Activated CD8-positive, alpha-beta memory T cell treated with anti-CD3 and anti-CD28 coated beads, Interleukin-2, amount 10 ng/mL, durations not matched to agents 7 days and 5 days (primary cell): ENCODE measurements at regions not wholly inside any gene's neighbourhood (a gene's known extent, or its start where the extent isn't known, plus 50 kb on each side); places are given as distances from the start of the nearest gene placed in this dataset.

Experiments used
- ATAC-seq: fragments of 150-1000 bp; cut with Tn5 transposase; one replicate; pipeline ENCODE4 v1.10.0; 2021; ENCODE audit warnings: moderate library complexity
- CTCF ChIA-PET: fragments of 350-600 bp; sonication (Branson Sonifier 250); formaldehyde crosslinking; loops from one replicate; lab custom pipeline; 2021; ENCODE audit warnings: antibody characterized with exemption; lab: Charles Lee
- DNase-seq: peaks from one replicate; pipeline ENCODE4 v3.0.0-alpha.2; 2020
- H3K27ac Mint-ChIP-seq: one replicate; pipeline ENCODE4 v1.8.0; 2021; ENCODE audit warnings: mild to moderate bottlenecking, mixed read lengths
- H3K27me3 Mint-ChIP-seq: one replicate; pipeline ENCODE4 v1.8.0; 2021; ENCODE audit warnings: mixed read lengths
- H3K36me3 Mint-ChIP-seq: one replicate; pipeline ENCODE4 v1.8.0; 2021; ENCODE audit warnings: mild to moderate bottlenecking, mixed read lengths
- H3K4me1 Mint-ChIP-seq: one replicate; pipeline ENCODE4 v1.8.0; 2021; ENCODE audit warnings: mixed read lengths
- H3K4me3 Mint-ChIP-seq: one replicate; pipeline ENCODE4 v1.8.0; 2021; ENCODE audit warnings: mild to moderate bottlenecking, moderate library complexity, mixed read lengths
- H3K9me3 Mint-ChIP-seq: one replicate; pipeline ENCODE4 v1.8.0; 2022; ENCODE audit warnings: low read depth, mixed read lengths

DNA sequence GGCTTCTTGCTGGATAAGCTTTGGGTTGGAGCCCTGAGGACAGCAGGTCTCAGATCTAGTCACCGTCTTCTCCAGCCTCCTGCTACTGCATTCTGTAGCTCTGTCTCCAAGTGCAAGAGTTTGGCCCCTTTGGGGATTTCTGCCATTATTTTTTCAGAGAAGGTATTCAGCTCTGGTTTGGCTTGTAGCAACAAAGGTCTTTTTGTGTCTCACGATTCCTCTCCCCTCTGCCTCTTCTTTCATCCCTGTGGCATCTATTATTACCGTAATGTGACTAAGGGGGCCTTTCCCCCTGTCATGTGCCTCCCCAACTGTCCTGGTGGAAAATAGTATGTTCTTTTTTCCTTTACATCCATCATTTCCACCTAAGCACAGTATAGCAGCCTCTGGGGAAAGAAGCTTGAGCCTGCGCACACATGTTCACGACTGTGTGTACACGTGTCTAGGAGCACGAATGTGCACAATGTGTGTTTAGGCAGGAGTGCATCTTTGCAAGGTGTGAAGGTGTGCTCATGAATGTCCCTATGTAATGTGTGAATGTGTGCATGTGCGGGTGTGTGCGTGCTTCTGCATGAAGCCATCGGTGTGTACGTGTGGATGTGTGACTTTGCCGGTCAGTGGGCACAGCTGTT lies 273.9 kb downstream of the ZNF536 start:
- peaks cover 19% of the 10 kb centered on the region for H3K27me3 Mint-ChIP-seq
- no peak overlapping the region for H3K27ac Mint-ChIP-seq
- H3K9me3 Mint-ChIP-seq: no peaks in the 10 kb centered on the region
- CTCF ChIA-PET: no interaction called here
- H3K36me3 Mint-ChIP-seq: no peaks in the 10 kb centered on the region
- ATAC-seq (no peak), DNase-seq (no peak)
- H3K4me3 Mint-ChIP-seq: no peak overlapping the region
- H3K4me1 Mint-ChIP-seq: no peaks in the 10 kb centered on the region

DNA sequence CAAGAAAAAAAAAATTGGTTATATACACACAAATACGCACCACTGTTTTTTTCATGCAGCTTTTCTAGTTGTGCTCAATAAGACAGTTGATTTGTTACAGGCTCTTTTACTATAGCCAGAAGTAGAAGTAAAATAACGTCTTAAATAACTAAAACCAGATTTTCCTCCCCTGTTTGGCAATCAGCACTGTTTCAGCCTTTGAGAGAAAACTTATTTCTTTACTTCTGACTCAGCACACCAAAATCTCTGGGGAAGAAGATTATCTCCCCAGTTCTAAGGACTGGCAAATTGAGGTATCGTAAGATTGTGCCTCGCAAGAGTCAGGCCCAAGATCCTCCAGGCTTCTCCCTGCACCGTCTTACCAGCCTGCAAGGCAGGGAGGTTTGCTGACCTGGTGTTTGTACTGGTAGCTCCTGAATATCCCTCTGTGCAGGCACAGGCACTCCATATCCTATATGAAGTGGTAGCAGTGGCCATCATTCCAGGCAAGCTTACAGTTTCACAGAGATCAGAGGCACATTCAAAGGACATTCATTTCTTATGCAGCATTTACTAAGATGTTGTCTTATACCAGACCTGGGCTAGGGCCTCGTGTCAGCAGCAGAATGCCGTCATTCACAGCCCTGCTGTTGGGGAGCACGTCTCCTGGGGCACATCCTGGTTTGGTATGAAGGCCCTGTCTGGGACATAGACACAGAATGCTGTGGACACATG lies 268.2 kb downstream of the ZNF536 start:
- CTCF ChIA-PET: interaction anchor here (0.7 to 1.1 kb wide), 2 partner anchors 12 to 43 kb away, joined by 3 to 4 read pairs; no protein-coding TSS in a partner anchor
- DNase-seq (no peak), ATAC-seq (no peak)
- H3K27me3 Mint-ChIP-seq: no peaks in the 10 kb centered on the region
- no peaks in the 10 kb centered on the region for H3K36me3 Mint-ChIP-seq
- H3K4me3 Mint-ChIP-seq: no peak overlapping the region
- H3K27ac Mint-ChIP-seq: no peak overlapping the region
- no peaks in the 10 kb centered on the region for H3K9me3 Mint-ChIP-seq
- H3K4me1 Mint-ChIP-seq: no peaks in the 10 kb centered on the region

DNA sequence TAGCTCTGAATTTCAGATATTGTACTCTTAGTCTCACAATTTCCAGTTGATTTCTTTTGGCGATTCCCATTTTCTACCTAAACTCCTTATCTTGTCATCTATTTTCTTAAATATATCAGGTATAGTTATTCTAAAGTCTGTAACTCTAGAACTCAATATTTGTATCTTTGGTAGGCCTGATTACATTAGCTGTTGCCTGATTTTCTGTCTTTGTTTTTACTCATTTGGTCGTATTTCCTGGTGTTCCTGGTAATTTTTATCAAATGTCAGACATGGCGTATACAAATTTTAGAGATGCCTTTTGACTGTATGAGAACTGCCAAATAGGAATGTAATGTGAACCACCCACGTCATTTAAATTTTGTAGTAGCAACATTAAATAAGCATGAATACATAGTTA lies 266.7 kb downstream of the ZNF536 start:
- H3K9me3 Mint-ChIP-seq: no peaks in the 10 kb centered on the region
- H3K27ac Mint-ChIP-seq: no peak overlapping the region
- no peaks in the 10 kb centered on the region for H3K4me1 Mint-ChIP-seq
- H3K4me3 Mint-ChIP-seq: no peak overlapping the region
- H3K36me3 Mint-ChIP-seq: no peaks in the 10 kb centered on the region
- DNase-seq (no peak), ATAC-seq (no peak)
- no peaks in the 10 kb centered on the region for H3K27me3 Mint-ChIP-seq
- CTCF ChIA-PET: no interaction called here

DNA sequence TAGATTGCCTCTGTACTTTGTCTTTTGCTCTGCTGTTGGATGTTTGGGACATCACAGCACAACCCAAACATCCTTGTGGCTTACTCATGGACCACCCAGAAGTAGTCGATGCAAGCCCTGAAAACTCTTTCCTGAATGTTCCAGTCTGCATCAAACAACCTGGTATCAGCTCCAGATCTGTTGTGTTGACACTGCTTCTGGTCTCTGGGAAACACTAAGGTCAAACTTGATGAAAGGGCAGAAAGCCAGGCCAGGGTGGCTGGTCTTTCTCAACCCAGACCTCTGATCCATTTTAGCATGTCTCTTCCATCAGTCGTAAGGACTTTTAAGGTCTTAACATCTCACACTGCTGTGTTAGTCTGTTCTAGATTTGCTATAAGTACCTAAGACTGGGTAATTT lies 265.7 kb downstream of the ZNF536 start:
- Mint-ChIP-seq H3K9me3 (no peaks in the 10 kb centered on the region), H3K36me3 (no peaks in the 10 kb centered on the region), H3K4me1 (no peaks in the 10 kb centered on the region), H3K27me3 (no peaks in the 10 kb centered on the region), H3K27ac (no peak overlapping the region), H3K4me3 (no peak overlapping the region)
- CTCF ChIA-PET: no interaction called here
- ATAC-seq (no peak), DNase-seq (no peak)

DNA sequence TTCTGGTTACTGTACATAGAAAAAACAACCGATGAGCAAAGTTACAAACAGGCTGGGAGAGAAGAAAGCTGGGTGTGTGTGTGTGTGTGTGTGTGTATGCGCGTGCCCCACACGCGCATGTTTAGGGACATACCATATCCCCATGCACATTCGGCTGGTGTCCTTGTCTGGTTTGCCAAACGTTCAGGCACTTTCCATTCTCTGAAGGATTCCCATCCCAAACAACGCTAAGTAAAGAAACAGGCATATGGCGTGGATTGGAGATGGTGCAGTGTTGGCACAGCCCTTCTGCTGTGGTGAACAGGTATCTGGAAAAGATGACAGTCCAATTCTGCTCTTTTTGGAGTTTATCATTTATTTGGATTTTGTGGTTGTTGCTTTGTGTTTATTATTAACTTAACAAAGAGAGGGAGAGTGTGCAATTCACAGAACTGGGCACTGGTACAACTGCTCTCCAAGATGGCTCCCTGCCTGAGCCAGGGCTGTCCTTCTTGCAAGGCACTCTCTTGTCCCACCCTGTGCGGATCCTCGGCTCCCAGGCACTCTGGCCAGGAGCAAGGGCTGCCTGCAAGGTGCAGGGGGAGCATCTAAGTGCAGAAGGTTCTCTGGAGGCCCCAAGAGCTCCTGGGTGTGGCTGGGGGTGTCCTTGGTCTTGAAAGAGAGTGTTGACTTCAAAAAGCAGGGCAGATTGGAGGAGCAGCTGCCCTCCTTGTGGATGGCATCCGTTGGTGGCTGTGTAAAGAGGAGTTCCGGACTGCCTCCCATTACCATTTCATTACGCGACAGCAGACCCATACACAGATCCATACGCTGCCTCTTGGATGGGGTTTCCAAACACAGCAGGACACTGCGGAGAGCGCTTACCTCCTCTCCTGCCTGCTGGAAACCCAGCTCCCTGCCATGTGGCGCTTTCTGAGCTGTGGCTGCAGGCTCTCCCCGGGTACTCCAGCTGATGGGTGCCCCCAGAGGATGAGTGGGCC lies 263.1 kb downstream of the ZNF536 start:
- Mint-ChIP-seq H3K36me3 (no peaks in the 10 kb centered on the region), H3K4me1 (no peaks in the 10 kb centered on the region), H3K9me3 (no peaks in the 10 kb centered on the region), H3K4me3 (no peak overlapping the region), H3K27me3 (no peaks in the 10 kb centered on the region), H3K27ac (no peak overlapping the region)
- CTCF ChIA-PET: no interaction called here
- DNase-seq: no peak
- no peak for ATAC-seq

DNA sequence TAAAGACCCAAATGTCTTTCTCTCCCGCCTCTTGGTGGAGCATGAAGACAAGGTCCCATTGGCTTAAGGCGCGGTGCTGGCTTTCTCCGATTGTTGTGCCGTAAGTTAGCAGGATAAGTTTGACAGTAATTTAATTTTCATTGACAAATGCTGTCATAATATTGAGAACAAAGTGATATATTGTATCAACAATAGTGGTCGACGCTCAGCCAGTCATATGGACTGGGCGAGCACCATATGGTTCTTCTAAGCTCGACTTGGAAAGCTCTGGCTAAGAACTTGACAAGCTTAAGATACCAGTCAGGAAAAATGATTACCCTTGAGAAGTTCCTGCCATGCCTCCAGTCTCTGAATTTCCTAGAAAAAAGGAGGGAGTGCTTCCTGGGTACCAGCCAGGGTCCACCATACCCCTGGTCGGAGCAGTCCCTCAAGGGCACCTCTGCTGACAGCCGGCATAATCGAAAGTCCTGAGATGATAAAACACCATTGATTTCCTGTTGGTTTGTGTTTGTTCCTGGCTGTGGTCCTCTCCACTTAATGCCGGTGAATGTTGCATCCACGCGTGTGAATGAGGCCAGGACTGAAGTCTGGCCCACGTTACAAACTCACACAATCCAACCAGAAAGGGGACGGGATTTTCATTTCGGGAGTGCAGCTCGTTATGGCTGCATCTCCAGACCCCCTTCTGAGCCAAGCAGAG lies 262.1 kb downstream of the ZNF536 start:
- H3K9me3 Mint-ChIP-seq: no peaks in the 10 kb centered on the region
- ATAC-seq: no peak

DNA sequence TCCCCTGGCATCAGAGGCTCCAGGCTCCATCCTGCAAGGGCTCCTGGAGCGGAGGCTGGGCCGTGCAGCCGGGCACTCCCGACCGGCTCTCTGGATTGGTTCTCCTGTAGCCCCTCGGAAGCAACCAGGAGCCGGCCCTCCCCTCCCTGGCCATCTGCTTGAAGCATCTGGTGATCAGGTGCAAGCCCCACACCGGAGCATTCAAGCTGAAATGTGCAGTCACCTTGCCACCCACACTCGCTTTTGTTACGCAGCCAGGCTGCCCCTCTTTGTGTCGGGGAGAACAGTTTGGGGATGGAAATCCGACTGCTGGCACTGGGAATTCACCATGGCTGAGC lies 258.8 kb downstream of the ZNF536 start:
- CTCF ChIA-PET: no interaction called here
- Mint-ChIP-seq H3K4me3 (no peak overlapping the region), H3K27me3 (no peaks in the 10 kb centered on the region), H3K4me1 (no peaks in the 10 kb centered on the region), H3K27ac (no peak overlapping the region), H3K9me3 (no peaks in the 10 kb centered on the region), H3K36me3 (no peaks in the 10 kb centered on the region)
- ATAC-seq: no peak
- no peak for DNase-seq

More for the DNA sequence above, 262.1 kb downstream of the ZNF536 start:
- CTCF ChIA-PET: no interaction called here
- Mint-ChIP-seq H3K27ac (no peak overlapping the region), H3K27me3 (no peaks in the 10 kb centered on the region), H3K36me3 (no peaks in the 10 kb centered on the region), H3K4me3 (no peak overlapping the region), H3K4me1 (no peaks in the 10 kb centered on the region)
- no peak for DNase-seq

DNA sequence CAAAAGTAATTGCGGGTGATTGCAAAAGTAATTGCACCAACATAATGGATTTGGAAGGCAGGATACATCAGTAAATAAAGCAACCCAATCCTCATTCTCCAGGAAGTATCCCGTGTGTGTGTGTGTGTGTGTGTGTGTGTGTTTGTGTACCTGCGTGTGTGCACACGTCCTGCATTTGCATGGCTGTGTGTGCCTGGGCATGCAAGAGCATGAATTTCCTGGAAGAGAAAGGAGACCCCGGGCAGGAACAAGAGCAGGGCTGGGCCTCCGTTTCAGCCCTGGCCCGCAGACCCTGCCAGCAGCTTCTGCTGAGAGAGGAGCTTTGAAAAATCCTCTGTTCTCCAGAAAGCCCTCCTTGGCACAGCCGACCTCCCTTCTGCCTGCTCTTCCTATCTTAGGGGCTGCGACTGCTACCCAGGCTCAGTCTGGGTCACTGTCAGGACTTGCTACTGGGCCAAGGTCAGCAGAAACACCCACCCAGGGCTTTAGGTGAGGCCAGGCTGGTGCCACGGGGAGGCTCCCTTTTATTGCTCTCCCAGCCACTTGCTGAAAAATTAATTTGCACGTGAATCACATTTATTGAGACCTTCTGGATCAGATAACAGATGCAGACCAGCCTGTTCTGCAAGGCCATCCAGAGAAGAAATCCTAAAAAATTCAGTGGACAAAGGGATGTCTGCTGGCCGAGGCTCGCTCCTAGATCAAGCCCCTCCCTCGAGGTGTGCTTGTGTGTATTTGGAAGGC lies 258.3 kb downstream of the ZNF536 start:
- no peaks in the 10 kb centered on the region for H3K27me3 Mint-ChIP-seq
- no peak overlapping the region for H3K4me3 Mint-ChIP-seq
- CTCF ChIA-PET: no interaction called here
- H3K4me1 Mint-ChIP-seq: no peaks in the 10 kb centered on the region
- no peak for ATAC-seq
- no peaks in the 10 kb centered on the region for H3K9me3 Mint-ChIP-seq
- DNase-seq: no peak
- no peaks in the 10 kb centered on the region for H3K36me3 Mint-ChIP-seq
- no peak overlapping the region for H3K27ac Mint-ChIP-seq

DNA sequence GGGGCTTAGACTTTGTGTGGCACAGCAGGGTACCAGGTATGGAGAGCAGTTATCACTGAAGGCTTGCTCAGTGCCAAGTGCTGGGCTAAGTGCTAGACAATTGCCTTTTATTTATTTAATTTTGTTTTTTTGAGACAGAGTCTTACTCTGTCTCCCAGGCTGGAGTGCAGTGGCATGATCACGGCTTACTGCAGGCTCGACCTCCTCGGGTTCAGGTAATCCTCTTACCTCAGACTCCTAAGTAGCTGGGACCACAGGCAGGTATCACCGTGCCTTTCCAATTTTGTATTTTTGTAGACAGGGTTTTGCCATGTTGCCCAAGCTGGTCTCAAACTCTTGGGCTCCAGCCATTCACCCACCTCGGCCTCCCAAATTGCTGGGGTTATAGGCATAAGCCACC lies 256.9 kb downstream of the ZNF536 start:
- H3K27ac Mint-ChIP-seq: no peak overlapping the region
- no peaks in the 10 kb centered on the region for H3K36me3 Mint-ChIP-seq

DNA sequence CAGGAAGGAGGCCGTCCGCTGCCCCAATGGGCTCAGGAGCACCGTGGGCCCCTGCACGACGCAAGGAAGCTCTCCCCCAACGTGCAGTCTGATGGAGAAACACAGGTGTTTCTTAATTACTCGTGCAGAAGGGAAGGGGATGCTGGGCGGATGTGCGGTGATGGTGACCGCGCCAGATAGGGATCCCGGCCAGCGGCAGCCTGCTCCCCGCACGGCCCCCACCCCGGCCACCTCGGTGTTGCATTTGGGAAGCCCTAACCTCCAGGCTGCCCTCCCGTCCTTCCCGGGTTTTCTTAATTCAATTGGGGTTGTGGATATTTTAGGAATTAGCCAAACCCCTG lies 254.4 kb downstream of the ZNF536 start:
- no peak for ATAC-seq
- CTCF ChIA-PET: no interaction called here
- no peaks in the 10 kb centered on the region for H3K4me1 Mint-ChIP-seq

More for the DNA sequence above, 256.9 kb downstream of the ZNF536 start:
- H3K9me3 Mint-ChIP-seq: no peaks in the 10 kb centered on the region
- no peaks in the 10 kb centered on the region for H3K4me1 Mint-ChIP-seq
- no peaks in the 10 kb centered on the region for H3K27me3 Mint-ChIP-seq
- DNase-seq: no peak
- CTCF ChIA-PET: no interaction called here
- no peak overlapping the region for H3K4me3 Mint-ChIP-seq
- ATAC-seq: no peak

DNA sequence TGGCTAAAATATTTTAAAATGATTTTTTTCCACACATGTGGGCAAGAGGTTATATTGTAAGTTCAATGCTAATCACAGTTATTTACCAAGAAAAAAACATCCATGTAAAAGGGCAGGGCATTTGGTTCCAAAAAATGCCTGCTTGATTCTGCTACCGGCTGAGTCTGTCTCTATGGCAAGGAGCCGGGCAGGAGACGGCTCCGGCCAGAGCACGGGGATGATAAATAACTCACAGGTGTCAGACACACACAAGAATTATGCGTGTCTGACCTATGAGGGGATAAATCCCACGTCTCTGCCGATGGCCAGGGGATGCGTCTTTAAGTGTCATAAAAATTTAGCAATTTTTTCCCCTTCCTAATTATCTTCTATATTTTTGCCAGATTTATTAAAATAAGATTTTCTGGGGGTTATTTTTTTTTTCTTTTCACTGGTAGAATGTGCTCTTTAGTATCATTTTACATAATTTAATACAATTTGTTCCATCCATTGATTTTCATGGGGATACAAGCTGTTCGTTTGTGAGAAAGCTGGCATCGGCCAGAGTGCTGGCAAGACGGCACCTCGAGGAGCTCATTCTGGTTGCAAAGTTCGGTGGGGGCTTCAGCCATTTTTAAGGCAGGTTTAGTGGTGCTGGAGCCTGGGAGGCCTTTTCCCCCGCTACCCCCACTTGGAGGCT lies 253.9 kb downstream of the ZNF536 start:
- no peak for ATAC-seq
- CTCF ChIA-PET: no interaction called here
- no peak for DNase-seq
- Mint-ChIP-seq H3K9me3 (peaks cover 6% of the 10 kb centered on the region), H3K27ac (no peak overlapping the region), H3K4me3 (no peak overlapping the region), H3K36me3 (no peaks in the 10 kb centered on the region), H3K4me1 (no peaks in the 10 kb centered on the region), H3K27me3 (no peaks in the 10 kb centered on the region)

More for the DNA sequence above, 254.4 kb downstream of the ZNF536 start:
- no peak for DNase-seq
- Mint-ChIP-seq H3K36me3 (no peaks in the 10 kb centered on the region), H3K27ac (no peak overlapping the region), H3K9me3 (peaks cover 6% of the 10 kb centered on the region), H3K27me3 (no peaks in the 10 kb centered on the region), H3K4me3 (no peak overlapping the region)

DNA sequence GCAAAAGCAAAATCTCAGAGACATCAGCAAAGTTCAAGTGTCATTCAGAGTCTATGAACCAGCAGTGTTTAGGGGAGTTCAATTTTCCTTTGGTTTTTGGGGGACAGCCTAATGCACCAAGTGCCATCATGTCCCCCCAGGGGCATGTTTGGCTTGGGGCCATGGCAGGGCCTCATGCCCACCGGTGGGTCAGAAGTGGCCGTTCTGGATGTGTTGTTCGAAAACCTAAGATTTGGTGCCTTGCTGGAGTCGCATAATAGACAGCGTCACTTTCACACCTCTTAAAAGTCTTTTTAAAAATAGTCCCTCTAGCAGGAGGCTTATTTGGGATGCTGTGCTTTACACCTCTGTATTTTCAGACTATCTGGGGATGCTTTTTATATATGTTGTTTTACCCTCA lies 250.1 kb downstream of the ZNF536 start:
- CTCF ChIA-PET: no interaction called here
- Mint-ChIP-seq H3K4me3 (no peak overlapping the region), H3K36me3 (no peaks in the 10 kb centered on the region), H3K4me1 (no peaks in the 10 kb centered on the region), H3K27ac (no peak overlapping the region), H3K9me3 (peaks cover 6% of the 10 kb centered on the region), H3K27me3 (peaks cover 2% of the 10 kb centered on the region)
- DNase-seq (no peak), ATAC-seq (no peak)
